ENCODE measurements at regions not wholly inside any gene's neighbourhood (a gene's known extent, or its start where the extent isn't known, plus 50 kb on each side); places are given as distances from the start of the nearest gene placed in this dataset.

GRCh38 chr5:52132053-52132452, 655.7 kb upstream of the ITGA1 start:
- WGBS (ENCODE audit: insufficient coverage, insufficient replicate concordance, low lambda C conversion rate, missing lambda C conversion rate), result 13% methylated on average over 3 of the region's 3 CpGs
- TF ChIP-seq GATAD2B (conservative IDR thresholded peaks at IDR 0.05; ENCODE audit: low read depth) (no peak), ZZZ3 (IDR thresholded peaks at IDR 0.05; ENCODE audit: control insufficient read depth, insufficient read length, low read depth) (no peak), CHD4 (IDR thresholded peaks at IDR 0.05) (no peak), SIN3A (IDR thresholded peaks at IDR 0.05; ENCODE audit: low read depth, low read length) (no peak), REST (IDR thresholded peaks at IDR 0.05; ENCODE audit: low read depth, low read length) (no peak), STAT1 (conservative IDR thresholded peaks at IDR 0.05) (no peak), ATF2 (IDR thresholded peaks at IDR 0.05; ENCODE audit: low read length) (no peak), CUX1 (IDR thresholded peaks at IDR 0.05; ENCODE audit: insufficient replicate concordance, low read depth, low read length) (no peak), ZNF217 (IDR thresholded peaks at IDR 0.05) (no peak), SPI1 (IDR thresholded peaks at IDR 0.05; ENCODE audit: borderline replicate concordance, insufficient read depth, low read depth, low read length) (no peak), CREB1 (IDR thresholded peaks at IDR 0.05; ENCODE audit: low read depth) (no peak), ZBTB11 (CRISPR knock-in tag; IDR thresholded peaks at IDR 0.05) (no peak)

More at GRCh38 chr5:52132053-52132452, 655.7 kb upstream of the ITGA1 start:
- FAIRE-seq, result no peak
- no peak for DNase-seq (ENCODE audit: low read depth, low spot score)
- no peaks in the 10 kb centered on the region for H3K9me3 ChIP-seq (replicated peaks; ENCODE audit: control insufficient read depth, insufficient read depth, low read length)
- no peak overlapping the region for H3K4me3 ChIP-seq
- in situ Hi-C loops (cut with MboI), result no loop called here
- H3K79me2 ChIP-seq (ENCODE audit: control insufficient read depth, insufficient read depth, low read length), result no peaks in the 10 kb centered on the region
- ChIA-PET POLR2A (no interaction called here), CTCF (no interaction called here), RAD21 (ENCODE audit: unreplicated experiment) (no interaction called here), SMC1A (ENCODE audit: uncharacterized antibody, unreplicated experiment) (no interaction called here)
- no peaks in the 10 kb centered on the region for H3K27me3 ChIP-seq (replicated peaks in 1 of 2; ENCODE audit: control insufficient read depth in 2 of 2, insufficient read depth in 2 of 2, low read length in 1 of 2)
- H3K9ac ChIP-seq (ENCODE audit: control insufficient read depth, insufficient read depth, low read length), result no peak overlapping the region
- BruUV-seq (replicated peaks), result no TSS peak
- no peak overlapping the region for H3K4me2 ChIP-seq (ENCODE audit: control insufficient read depth, insufficient read depth)
- no peak overlapping the region for H3K27ac ChIP-seq (ENCODE audit: control insufficient read depth, insufficient read depth)
- no peaks in the 10 kb centered on the region for H3K4me1 ChIP-seq (ENCODE audit: control insufficient read depth, insufficient read depth, low read length)
- no peak for ATAC-seq
- H3K36me3 ChIP-seq (ENCODE audit: control insufficient read depth in 2 of 2, insufficient read depth in 2 of 2, low read length in 1 of 2), result no peaks in the 10 kb centered on the region
- intact Hi-C loops (cut with micrococcal nuclease; ENCODE audit: unreplicated experiment), result no loop called here
- H4K20me1 ChIP-seq (ENCODE audit: control insufficient read depth, insufficient read depth), result no peaks in the 10 kb centered on the region
- no peak overlapping the region for H2AFZ ChIP-seq (ENCODE audit: control insufficient read depth, low read depth, low read length)

Measured in GM12878 (cell line).